GM18511 (cell line): ENCODE measurements at regions not wholly inside any gene's neighbourhood (a gene's known extent, or its start where the extent isn't known, plus 50 kb on each side); places are given as distances from the start of the nearest gene placed in this dataset.
"Not testable (repeated sequence)": the region's sequence is repeated elsewhere in the genome, so short reads cannot be mapped to it uniquely, and the experiment has no call there.

Source experiments
- ATAC-seq: cut with Tn5 transposase; IDR thresholded peaks from one replicate; pipeline ENCODE4 v1.9.1; 2021; ENCODE audit warnings: mild to moderate bottlenecking, moderate library complexity; ENCODE audit not compliant: unreplicated experiment

DNA sequence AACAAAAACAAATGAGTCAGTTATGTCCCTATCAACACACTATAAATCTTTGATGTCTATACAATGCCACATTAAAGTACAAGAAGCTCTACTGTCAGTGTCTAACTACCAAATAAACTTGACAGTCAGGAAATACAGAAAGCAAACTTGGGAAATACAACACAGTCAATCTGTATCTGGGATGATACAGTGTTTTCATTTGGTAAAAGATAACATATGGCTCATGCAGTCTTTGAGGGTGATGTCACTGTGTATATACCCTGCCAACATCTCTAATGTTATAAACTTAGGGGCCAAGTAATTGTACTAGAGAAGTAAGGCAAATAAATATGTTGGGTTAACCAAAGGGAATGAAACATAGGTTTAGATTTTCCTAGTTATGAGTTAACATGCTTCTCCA lies 552.5 kb upstream of the ADAMTS5 start:
- no peak for ATAC-seq

- ATAC-seq, result not testable (repeated sequence)
These were observed 550.3 kb upstream of the ADAMTS5 start for GRCh38 chr21:27517177-27517576.

- ATAC-seq, result no peak
These were observed 548.8 kb upstream of the ADAMTS5 start for GRCh38 chr21:27515676-27516075.

GRCh38 chr21:27513825-27514224 lies 546.9 kb upstream of the ADAMTS5 start:
- ATAC-seq, result no peak

- no peak for ATAC-seq
These were observed 546.1 kb upstream of the ADAMTS5 start for GRCh38 chr21:27513016-27513415.

DNA sequence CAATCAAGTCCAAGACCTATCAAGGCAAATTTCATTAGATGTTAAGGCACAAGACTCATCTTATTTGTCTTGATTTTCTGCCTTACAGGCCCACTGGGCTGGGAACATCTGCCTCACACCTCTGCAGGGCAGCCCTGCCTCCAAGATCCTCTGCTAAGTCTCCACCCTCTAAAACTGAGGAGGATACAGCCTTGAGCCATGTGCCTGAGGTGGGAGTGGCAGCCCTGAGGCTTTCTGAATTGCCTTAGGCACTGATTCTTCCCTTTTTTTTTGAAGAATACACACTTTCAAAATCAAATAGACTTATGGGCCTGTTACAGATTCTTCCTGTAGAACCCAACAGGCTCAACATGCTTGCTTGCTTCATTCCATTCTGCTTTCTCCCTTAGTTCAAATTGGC lies 544.3 kb upstream of the ADAMTS5 start:
- no peak for ATAC-seq

- no peak for ATAC-seq
These were observed 540.8 kb upstream of the ADAMTS5 start for GRCh38 chr21:27507695-27508094.

DNA sequence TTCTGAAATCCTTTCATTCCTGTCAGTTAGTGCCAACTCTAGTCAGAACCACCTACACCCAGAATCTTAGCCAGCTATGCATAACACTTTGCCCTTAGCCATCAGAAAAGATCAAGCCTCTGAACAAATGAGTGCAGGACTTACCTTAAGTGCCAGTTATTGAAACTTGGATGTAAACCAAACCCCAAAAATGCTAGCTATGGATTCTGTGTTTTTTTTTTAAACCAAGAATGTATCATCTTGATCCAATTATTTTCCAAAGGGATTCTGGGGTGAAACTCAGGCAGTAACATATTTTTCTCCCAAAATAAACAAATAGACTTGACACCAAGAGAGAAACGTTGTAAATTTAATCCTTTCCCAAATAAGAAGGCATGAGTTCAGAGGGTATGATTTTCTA lies 538.6 kb upstream of the ADAMTS5 start:
- ATAC-seq, result no peak

GRCh38 chr21:27502801-27503200 lies 535.9 kb upstream of the ADAMTS5 start:
- ATAC-seq, result no peak

GRCh38 chr21:27498025-27498424 lies 531.1 kb upstream of the ADAMTS5 start:
- no peak for ATAC-seq

- ATAC-seq, result no peak
These were observed 528.9 kb upstream of the ADAMTS5 start for GRCh38 chr21:27495836-27496235.

- no peak for ATAC-seq
These were observed 526.7 kb upstream of the ADAMTS5 start for GRCh38 chr21:27493542-27493941.

- ATAC-seq, result no peak
These were observed 520.8 kb upstream of the ADAMTS5 start for GRCh38 chr21:27487676-27488075.

DNA sequence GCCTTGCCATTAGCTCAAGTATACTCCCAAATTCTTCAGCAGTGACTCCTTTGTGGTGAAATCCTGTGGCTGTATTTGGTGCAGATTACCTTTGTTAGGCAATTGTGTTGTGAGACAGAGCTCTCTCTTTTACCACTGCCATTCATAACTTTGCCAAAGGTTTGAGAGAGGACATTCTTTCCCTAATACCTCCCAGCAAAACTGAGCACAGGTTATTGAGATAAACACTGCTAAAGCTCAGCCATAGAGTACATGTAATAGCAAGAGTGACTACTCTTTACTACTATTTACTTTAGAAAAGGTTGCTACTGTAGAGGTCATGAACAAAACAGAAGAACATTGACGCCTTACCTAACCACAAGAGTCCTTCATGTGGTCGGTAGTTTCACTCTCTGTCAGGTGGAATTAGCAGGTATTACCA lies 514.0 kb upstream of the ADAMTS5 start:
- ATAC-seq, result no peak

DNA sequence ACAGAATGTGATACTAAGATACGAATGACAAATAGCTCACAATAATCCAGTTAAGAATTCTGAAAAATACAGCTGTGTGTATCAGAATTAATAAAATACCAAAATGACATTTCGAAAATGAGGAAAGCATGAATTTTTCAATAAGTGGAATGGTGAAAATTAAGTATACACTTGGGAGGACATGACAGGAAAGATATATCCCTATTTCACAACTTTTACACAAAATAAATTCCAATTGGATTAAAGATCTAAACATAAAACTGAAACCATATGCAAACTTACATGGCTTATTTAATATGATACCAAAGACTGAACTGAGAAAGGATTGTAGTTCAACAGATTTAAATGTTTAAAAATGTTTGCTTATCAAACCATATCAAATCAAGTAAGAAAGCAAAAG lies 510.4 kb upstream of the ADAMTS5 start:
- ATAC-seq, result no peak

DNA sequence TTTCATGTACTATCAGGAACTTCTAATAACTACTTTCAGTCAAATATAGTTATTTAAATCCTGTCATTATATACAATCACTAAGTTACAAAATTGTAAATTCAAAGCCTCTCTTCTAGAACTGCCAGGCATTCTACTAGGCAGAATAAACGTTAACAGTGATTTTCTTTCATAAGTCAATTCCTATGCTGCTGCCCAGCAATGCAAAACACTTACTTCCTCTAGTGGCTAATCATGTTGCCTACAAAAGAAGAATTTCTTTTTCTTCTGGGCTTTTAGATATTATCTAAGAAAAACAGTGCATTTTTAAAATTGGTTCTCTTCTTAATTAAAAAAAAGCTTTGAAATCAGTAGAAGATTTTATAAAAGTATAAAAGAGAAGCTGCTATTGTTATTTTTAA lies 509.8 kb upstream of the ADAMTS5 start:
- ATAC-seq, result no peak

DNA sequence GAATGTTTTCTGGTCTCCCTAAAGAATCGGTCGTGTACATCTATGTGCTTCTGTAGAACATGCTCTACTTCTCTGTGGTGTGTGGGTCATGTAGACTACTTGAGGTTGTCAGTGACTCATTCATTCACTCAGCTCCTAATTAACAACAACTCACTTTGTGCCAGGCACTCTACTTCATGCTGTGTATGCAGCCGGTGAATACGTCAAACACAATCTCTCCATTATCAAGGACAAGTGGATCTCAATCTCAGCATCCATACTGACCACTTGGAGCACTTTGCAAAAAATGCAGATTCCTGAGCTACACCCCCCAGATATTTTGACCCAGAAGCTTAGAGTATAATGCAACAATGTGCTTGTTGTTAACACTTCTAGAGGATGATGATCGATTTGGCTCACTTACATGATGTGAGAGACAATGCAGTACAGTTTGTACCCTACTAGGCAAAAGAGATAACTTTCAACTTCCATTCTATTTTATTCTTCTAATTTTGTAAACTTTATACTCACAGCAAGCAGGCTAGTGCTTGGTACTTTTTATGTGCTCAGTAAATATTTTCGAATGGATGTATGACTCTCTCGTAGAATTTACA lies 508.6 kb upstream of the ADAMTS5 start:
- ATAC-seq, result no peak

GRCh38 chr21:27467366-27467765 lies 500.5 kb upstream of the ADAMTS5 start:
- ATAC-seq, result no peak

DNA sequence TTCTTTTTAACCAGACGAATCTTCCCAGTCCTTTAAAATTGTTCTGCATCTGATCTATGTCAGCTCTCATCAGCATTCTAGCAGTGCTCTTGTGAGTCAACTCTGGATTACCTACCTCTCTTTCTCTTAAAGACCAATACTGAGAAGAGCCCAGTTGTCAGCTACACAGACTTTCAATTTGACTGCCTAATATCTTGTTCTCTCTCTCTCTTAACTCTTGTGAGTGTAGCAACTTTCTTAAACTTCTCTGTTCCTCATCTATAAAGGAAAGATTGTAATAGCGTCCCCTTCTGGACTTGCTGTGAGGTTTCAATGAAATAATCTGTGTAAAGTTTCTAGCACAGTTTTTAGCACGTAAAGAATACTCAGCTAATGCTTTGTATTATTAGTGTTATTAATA lies 499.3 kb upstream of the ADAMTS5 start:
- ATAC-seq, result no peak

DNA sequence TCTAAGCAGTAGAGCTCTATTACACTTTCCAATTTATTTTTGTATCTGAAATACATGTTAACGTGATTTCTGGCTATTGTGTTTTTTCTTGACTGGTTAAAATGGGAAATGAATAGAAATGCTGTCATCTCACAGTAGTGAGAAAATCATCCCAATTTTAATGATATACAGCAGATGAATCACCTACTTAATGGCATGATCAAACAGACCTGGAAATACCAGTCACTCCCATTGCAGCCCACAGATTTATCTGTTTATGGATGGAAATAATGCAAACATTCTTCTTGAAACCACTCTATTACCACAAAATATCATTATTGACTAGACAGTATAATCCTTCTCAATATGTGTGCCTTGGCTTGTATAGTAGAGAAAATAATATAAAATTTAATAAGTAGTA lies 497.8 kb upstream of the ADAMTS5 start:
- no peak for ATAC-seq

GRCh38 chr21:27462726-27463125 lies 495.8 kb upstream of the ADAMTS5 start:
- no peak for ATAC-seq

DNA sequence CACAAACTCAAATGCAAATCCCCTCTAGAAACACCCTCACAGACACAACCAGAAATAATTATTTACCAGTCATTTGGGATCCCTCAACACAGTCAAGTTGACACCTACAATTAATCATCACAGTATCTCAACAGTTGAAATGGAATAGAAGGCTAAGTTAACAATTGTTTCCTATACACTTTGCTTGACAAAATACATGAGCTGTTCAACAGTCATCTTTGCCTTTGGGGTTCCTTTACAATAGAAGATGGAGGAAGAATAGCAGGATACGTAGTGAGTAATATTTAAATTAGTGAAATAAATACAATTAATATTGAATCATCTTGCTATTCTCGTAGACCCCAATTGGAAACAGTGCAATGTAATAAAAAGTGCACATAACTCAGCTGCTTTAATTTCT lies 487.3 kb upstream of the ADAMTS5 start:
- no peak for ATAC-seq

GRCh38 chr21:27451116-27451515 lies 484.2 kb upstream of the ADAMTS5 start:
- no peak for ATAC-seq

GRCh38 chr21:27450216-27450615 lies 483.3 kb upstream of the ADAMTS5 start:
- no peak for ATAC-seq
